ENCODE measurements at regions not wholly inside any gene's neighbourhood (a gene's known extent, or its start where the extent isn't known, plus 50 kb on each side); places are given as distances from the start of the nearest gene placed in this dataset. TPM values are rescaled to one million over a fixed set of nuclear protein-coding genes. Genes with fewer than 3 reads are reported as not detected.
"Not testable (repeated sequence)": the region's sequence is repeated elsewhere in the genome, so short reads cannot be mapped to it uniquely, and the experiment has no call there.

DNA sequence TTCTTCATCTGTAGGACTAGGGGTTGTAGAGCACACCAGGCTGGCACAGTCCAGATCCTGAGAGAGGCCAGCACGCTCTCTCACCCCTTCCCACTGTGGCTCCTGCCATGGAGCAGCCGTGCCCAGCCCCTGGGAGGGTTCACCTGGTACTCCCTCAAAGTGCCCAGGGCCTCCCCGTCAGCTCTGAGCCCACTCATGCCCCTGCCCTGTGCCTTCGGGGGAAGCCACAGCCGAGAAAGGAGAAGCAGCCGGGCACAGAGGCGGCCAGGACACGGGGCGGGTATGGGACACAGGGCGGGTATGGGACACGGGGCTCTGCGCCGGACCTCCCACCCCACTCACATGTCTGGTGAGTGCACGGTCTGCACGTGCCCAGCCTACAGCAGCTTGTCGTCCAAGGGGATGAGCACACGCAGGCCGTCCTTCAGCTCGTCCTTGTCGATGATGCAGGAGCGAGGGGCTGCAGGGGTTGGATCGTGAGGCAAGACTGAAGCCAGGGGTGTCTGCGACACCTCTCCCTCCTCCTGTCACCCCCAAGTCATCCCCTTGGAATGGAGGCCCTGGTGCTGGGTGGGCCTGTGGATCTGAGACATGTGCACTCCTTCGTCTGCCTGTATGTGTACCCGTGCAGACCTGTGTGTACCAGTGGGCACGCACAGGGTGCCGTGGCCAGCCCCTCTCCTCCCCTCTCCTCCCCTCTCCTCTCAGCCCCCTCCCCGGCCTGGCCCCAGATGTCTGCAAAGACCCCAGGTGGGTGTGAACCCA is 417.9 kb upstream of the ZNF722 start:
- DNase-seq (ENCODE audit: low spot score); intact Hi-C loops (cut with DNase I): not testable (repeated sequence)

DNA sequence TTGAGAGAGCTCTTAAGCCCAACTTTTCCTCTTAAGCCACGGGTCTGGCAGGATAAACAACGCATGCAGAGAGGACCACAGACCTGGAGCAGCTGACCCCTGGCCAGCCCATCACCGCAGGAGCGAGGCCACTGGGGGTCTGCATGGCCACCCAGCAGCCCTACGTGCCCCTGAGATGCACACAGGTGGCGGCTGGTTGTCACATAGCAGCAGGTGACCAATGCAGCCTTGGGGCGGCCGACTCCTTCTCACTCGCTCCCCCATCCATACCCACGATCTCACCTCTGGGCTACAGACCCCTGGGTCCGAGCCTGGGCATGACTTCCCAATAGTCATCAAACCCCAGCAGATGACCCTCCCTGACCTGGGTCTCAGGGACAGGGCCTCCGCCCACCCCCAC is 415.9 kb upstream of the ZNF722 start:
- DNase-seq (ENCODE audit: low spot score); intact Hi-C loops (cut with DNase I): not testable (repeated sequence)

DNA sequence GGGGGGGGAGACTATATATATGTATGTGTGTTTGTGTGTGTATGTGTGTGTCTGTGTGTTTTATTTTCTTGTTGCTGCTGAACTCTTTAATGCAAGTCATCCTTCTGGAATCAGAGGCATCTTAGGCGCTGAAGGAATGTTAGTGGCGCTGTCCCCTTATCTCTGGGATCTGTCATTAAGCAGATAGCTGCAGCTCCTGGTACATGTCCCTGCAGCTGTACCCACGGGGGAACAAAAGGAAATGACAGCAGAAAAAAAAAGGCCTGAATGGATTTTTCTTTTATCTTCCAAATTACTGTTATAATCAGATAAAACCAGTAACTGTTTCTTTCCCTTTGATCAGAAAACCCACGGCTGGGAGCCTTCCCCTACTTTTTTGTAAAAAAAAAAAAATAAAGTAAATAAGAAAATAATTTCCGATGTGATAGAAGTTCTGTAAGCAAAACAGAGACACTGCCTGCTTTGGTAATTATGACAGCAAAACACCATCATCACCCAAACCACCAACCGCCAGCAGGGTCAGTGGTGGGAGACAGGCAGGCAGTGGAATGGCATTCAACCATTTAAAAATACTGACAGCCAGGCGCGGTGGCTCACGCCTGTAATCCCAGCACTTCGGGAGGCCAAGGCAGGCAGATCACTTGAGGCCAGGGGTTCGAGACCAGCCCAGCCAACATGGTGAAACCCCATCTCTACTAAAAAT is 411.3 kb upstream of the ZNF722 start:
- intact Hi-C loops (cut with DNase I); DNase-seq (ENCODE audit: low spot score): not testable (repeated sequence)

DNA sequence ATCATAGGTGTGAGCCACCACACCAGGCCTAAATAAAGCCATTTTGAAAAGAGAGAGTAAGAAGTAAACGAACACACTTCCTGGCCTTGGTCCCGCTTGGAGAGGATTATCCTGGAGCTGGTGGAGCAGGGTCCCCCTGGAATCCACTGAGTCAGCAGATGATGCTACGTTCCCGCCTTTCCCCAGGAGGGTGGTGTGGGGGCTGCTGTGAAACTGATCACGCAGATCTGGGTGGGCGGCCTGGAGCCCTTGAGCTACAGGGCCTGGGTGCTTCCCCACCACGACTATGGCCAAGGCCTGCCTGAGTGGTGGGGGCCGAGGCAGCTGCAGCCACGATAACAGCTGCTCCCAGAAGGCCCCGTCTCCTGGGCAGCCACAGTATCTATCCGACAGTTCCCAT is 407.4 kb upstream of the ZNF722 start:
- intact Hi-C loops (cut with DNase I); DNase-seq (ENCODE audit: low spot score): not testable (repeated sequence)

DNA sequence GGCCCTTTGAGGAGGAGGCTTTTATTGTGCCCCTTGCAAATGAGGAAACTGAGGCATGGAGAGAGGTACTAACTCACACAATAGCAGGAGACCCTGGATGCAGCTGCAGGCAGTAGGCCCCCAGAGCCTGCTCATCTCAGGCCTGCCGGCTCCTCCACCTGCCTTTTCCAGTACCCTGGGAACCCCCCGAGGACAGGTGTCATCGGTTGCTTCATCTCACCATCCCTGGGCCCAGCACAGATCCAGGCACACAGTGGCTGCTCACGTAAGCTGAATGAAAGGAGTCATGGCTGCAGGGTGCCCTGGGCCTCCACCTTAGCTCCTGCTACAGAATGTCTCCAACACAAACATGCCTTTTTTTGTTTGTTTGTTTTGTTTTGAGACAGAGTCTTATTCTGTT is 394.8 kb upstream of the ZNF722 start:
- DNase-seq (ENCODE audit: low spot score): not testable (repeated sequence)

DNA sequence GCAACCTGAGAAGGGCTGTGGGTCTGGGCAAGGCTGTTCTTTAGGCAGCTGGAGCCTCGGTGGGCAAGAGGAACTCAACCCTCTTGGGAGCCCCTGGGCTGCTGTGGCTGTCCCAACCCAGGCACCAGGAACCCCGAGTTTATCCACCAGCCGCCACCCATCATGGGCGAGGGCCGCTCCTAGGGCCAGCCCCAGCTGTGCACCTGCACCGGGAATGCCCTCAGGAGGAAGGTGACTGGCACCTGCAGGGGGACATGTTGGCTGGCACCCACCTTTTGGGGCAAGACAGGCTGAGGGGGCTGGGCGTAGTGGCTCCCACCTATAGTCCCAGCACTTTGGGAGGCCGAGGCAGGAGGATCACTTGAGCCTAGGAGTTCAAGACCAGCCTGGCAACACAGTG is 393.8 kb upstream of the ZNF722 start:
- intact Hi-C loops (cut with DNase I); DNase-seq (ENCODE audit: low spot score): not testable (repeated sequence)

More for the DNA sequence above, 394.8 kb upstream of the ZNF722 start:
- intact Hi-C loops (cut with DNase I): not testable (repeated sequence)

DNA sequence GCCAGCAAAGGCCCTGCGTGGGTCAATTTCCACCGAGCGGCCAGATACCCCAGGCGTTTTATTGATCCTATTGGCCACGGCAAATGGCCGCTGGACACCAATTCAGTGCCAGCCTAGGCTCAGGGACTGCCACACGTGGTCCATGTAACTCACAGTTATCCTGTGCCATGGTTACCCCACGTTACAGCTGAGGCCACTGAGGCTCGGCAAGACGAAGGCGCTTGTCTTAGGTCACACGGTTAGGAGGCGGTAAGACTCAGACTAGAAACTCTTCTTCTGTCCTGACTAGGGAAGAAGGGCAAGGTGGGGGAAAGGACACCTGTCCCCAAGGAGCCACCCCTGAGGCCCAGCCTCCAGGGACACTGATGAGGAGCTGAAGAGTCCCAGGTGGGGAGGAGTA is 381.1 kb upstream of the ZNF722 start:
- not testable (repeated sequence) for DNase-seq (ENCODE audit: low spot score)

DNA sequence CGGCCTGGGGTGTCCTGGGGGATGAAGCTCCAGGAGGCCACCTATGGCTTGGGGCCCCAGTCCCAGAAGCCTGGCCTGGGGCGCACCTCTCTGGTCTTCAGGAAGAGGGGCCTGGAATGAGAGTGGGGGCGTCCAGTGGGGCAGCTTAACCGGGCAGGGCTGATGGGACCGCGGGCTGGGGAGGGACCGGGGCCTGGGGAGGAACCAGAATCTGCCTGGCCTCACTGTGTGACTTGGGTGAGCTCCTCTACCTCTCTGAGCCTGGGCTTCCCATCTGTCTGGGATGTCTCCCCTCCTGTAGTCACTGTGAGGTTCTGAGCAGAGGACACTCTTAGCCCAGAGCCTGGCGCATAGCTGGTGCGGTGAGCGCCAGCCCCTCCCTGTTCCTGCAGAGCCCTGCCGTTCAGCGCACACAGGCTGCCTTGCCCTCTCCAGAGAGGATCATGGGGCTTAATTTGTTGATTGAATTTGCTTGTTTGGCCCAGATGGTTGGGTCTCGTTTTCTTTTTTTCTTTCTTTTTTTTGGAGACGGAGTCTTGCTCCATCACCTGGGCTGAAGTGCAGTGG is 378.4 kb upstream of the ZNF722 start:
- peak; percentile 33 for DNase-seq (ENCODE audit: low spot score)
- intact Hi-C loops (cut with DNase I): not testable (repeated sequence)

More for the DNA sequence above, 381.1 kb upstream of the ZNF722 start:
- intact Hi-C loops (cut with DNase I): not testable (repeated sequence)

DNA sequence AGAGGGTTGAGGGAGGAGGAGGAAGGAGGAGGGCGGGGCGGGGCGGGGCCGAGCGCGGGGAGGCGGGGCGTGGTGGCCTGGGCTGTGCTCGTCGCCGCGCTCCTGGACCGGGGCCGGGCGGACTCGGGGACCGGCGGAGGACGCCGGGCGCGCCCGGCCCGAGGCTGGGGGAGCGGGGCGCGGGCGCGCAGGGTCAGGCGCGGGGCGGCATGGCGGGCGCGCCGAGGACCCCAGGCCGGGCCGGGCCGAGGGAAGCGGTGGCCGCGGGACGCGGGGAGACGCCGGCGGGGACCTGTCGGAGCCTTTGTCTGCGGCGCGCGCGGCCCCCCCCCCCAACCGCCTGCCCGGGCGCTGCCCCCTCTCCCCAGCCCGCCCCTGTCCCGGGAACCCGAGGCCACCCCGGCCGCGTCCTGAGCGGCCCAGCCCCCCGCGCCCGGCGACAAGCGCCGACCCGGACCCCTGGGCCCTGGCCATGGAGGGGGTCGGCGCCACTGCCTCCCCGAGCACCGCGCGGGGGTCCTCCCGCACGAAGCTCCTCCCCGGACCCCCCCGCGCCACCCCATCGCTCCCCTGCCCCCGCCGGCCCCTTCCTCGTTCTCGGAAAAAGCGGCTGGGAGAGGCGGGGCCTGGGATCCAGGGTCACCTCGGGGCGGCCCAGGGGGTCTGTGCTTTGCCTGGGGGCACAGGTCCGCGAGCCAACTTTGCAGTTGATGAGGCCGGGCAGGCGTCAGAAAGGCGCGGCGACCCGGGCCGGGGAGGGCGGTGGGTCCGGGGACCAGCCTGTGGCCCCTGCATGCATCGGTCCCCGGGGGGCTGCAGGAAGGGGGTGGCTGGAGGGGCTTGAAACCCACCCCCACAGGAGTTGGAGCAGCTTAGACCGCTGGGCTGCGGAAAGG is 370.8 kb upstream of the ZNF722 start:
- intact Hi-C loops (cut with DNase I); DNase-seq (ENCODE audit: low spot score): not testable (repeated sequence)

DNA sequence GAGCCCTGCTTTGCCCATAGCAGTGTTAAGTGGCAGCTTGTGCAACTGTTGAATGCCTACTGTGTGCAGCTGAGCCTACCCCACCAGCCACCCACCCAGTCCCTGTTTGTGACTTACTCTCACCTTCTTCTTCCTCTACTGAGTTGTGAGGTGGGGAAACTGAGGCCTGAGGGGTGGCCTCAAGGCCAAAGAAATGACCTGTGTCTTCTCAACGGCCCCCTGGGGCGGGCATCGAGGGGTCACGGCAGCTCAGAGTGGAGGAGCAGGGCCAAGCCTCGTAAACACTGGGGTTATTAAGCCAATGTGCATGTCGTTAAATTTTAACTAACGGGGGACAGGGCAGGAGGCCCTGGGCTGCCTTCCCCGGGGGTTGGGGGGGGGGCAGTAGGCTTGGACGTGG is 369.6 kb upstream of the ZNF722 start:
- DNase-seq (ENCODE audit: low spot score); intact Hi-C loops (cut with DNase I): not testable (repeated sequence)

DNA sequence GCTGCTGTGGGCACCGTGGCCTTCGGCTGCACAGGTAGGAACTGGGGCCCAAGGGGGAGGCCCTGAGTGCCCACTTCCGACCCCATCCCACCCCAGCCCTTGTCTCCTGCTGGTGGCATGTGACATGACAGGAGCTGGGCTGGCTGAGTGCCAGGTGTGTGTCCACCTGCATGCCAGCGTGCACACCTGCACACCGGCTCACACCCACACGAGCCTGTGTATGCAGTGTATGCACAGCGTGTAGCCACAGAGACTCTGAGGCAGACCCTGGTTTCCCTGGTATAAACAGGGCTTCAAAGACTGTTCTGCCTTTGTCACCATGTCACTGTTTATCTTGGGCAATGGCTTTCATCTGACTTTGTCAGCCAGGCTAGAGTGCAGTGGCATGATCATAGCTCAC is 362.1 kb upstream of the ZNF722 start:
- DNase-seq (ENCODE audit: low spot score); intact Hi-C loops (cut with DNase I): not testable (repeated sequence)

DNA sequence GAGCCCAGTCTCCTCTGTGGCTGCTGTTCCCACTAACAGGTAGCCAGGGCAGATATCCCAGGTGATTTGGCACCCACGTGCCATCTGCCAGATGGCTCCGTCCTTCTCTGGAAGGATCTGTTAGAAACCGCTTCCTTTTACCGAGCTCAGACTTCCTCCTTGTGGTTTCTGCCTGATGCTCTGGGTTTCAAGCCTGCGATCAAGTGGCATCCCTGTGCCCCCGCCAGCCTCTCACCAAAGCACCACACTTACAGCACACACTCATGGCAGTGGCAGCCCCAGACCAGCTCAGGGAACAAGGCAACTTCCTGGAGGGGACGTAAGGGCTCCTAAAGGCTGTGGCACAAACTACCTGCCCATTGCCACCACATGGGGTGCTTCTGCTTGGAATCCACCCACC is 333.1 kb upstream of the ZNF722 start:
- intact Hi-C loops (cut with DNase I); DNase-seq (ENCODE audit: low spot score): not testable (repeated sequence)

DNA sequence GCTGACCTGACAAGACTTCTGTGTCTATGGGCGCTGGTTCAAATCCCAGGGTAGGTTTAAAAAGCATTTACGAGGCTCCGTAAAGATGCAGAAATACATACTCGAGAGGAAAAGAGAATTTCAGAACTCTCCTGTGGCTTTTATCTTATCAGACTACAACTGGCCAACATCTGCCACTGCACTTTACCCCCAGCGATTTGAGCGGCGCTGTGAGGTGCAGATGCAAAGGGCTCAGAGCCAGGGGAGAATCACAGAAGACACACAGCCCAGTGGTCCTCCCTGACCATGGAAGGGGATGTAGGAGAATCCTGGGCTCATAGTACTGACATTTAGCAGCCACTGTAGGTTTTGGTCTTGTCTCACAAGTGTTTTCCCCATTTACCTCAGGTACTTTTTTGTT is 307.2 kb upstream of the ZNF722 start:
- DNase-seq (ENCODE audit: low spot score); intact Hi-C loops (cut with DNase I): not testable (repeated sequence)

DNA sequence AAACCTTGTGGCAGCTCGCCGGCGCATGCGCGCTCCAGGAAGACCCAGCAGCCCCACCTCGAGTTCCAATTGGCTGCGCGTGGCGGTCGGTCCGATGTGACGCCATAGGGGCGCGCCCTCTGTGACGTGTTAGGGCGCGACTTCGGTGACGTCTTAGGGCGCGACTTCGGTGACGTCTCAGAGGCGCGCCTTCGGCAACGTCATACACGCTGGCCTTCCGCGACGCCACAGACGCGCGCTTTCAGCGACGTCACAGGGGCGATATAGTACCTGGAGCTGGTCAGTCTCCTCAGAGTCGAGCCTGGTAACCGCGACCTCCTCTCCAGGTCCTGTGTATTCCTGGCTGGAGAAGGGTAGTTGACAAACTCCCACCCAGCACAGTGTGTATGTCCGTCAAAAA is 304.4 kb upstream of the ZNF722 start:
- intact Hi-C loops (cut with DNase I); DNase-seq (ENCODE audit: low spot score): not testable (repeated sequence)

Small RNAs in the stretch of these regions (microRNA-seq; reads per million reads assigned to microRNA genes)
- not detected for gene MIR4283-2
